SK-N-SH treated with all-trans-retinoic acid at 6 μM for 48 hours (cell line): ENCODE measurements at regions not wholly inside any gene's neighbourhood (a gene's known extent, or its start where the extent isn't known, plus 50 kb on each side); places are given as distances from the start of the nearest gene placed in this dataset.

ENCODE experiments used
- ATAC-seq: fragments of 200-7000 bp; cut with Tn5 transposase; 3 replicates; pipeline ENCODE4 v1.9.1; 2020; ENCODE audit warnings: mild to moderate bottlenecking, moderate library complexity
- ARNTL ChIP-seq: fragments of 450-650 bp; formaldehyde crosslinking; IDR thresholded peaks from 2 replicates; pipeline ENCODE4 v1.5.0; 2020; ENCODE audit warnings: low read depth, mild to moderate bottlenecking, moderate library complexity, borderline replicate concordance
- BACH2 ChIP-seq: fragments of 250-450 bp; sonication (Bioruptor Pico); IDR thresholded peaks from 2 replicates; pipeline ENCODE4 v1.9.0; 2021; ENCODE audit warnings: mild to moderate bottlenecking, borderline replicate concordance
- CREB5 ChIP-seq: fragments of 250-450 bp; sonication (Bioruptor Pico); IDR thresholded peaks from 2 replicates; pipeline ENCODE4 v1.5.1; 2020; ENCODE audit warnings: low read depth, mild to moderate bottlenecking, moderate library complexity
- CSDC2 ChIP-seq: fragments of 250-450 bp; sonication (Bioruptor Pico); IDR thresholded peaks from 2 replicates; pipeline ENCODE4 v1.5.0; 2020; ENCODE audit warnings: mild to moderate bottlenecking, moderate library complexity
- CSRNP3 ChIP-seq: fragments of 250-450 bp; sonication (Bioruptor Pico); IDR thresholded peaks from 2 replicates; pipeline ENCODE4 v1.5.1; 2021; ENCODE audit warnings: mild to moderate bottlenecking, moderate library complexity
- ESRRG ChIP-seq: fragments of 250-450 bp; sonication (Bioruptor Pico); IDR thresholded peaks from 2 replicates; pipeline ENCODE4 v1.6.1; 2021; ENCODE audit warnings: mild to moderate bottlenecking
- GLIS3 ChIP-seq: fragments of 250-450 bp; sonication (Bioruptor Pico); IDR thresholded peaks from 2 replicates; pipeline ENCODE4 v1.5.0; 2020; ENCODE audit warnings: mild to moderate bottlenecking, moderate library complexity
- OSR1 ChIP-seq: fragments of 250-450 bp; sonication (Bioruptor Pico); IDR thresholded peaks from 2 replicates; pipeline ENCODE4 v1.8.0; 2022; ENCODE audit warnings: moderate library complexity, mild to moderate bottlenecking, inconsistent platforms
- PATZ1 ChIP-seq: fragments of 250-450 bp; sonication (Bioruptor Pico); IDR thresholded peaks from 2 replicates; pipeline ENCODE4 v1.8.0; 2020; ENCODE audit warnings: mild to moderate bottlenecking, moderate library complexity, borderline replicate concordance
- POU6F1 ChIP-seq: fragments of 250-450 bp; sonication (Bioruptor Pico); IDR thresholded peaks from 2 replicates; pipeline ENCODE4 v1.8.0; 2021; ENCODE audit warnings: low read depth, mild to moderate bottlenecking, moderate library complexity, borderline replicate concordance
- PPARA ChIP-seq: fragments of 250-450 bp; sonication (Bioruptor Pico); IDR thresholded peaks from 2 replicates; pipeline ENCODE4 v1.5.0; 2020; ENCODE audit warnings: mild to moderate bottlenecking, borderline replicate concordance
- SNAI2 ChIP-seq: fragments of 250-450 bp; sonication (Bioruptor Pico); IDR thresholded peaks from 2 replicates; pipeline ENCODE4 v1.5.0; 2020; ENCODE audit warnings: mild to moderate bottlenecking, moderate library complexity
- TCF4 ChIP-seq: fragments of 250-450 bp; sonication (Bioruptor Pico); IDR thresholded peaks from 2 replicates; pipeline ENCODE4 v1.8.0; 2021; ENCODE audit warnings: mild to moderate bottlenecking, moderate library complexity, borderline replicate concordance
- TOX ChIP-seq: fragments of 250-450 bp; sonication (Bioruptor Pico); IDR thresholded peaks from 2 replicates; pipeline ENCODE4 v1.8.0; 2021; ENCODE audit warnings: mild to moderate bottlenecking, moderate library complexity, borderline replicate concordance
- TSHZ2 ChIP-seq: fragments of 250-450 bp; sonication (Bioruptor Pico); IDR thresholded peaks from 2 replicates; pipeline ENCODE4 v1.5.0; 2020; ENCODE audit warnings: mild to moderate bottlenecking, moderate library complexity
- ZC3H10 ChIP-seq: fragments of 250-450 bp; sonication (Bioruptor Pico); IDR thresholded peaks from 2 replicates; pipeline ENCODE4 v1.5.1; 2021; ENCODE audit warnings: mild to moderate bottlenecking, moderate library complexity
- ZFP3 ChIP-seq: fragments of 250-450 bp; sonication (Bioruptor Pico); IDR thresholded peaks from 2 replicates; pipeline ENCODE4 v1.5.0; 2020; ENCODE audit warnings: mild to moderate bottlenecking, moderate library complexity
- ZFP30 ChIP-seq: fragments of 450-650 bp; formaldehyde crosslinking; IDR thresholded peaks from 2 replicates; pipeline ENCODE4 v1.5.0; 2022; ENCODE audit warnings: mild to moderate bottlenecking, moderate library complexity
- ZNF565 ChIP-seq: fragments of 450-650 bp; formaldehyde crosslinking; conservative IDR thresholded peaks from 2 replicates; pipeline ENCODE4 v1.5.0; 2020; ENCODE audit warnings: low read depth, mild to moderate bottlenecking, moderate library complexity
- ZNF70 ChIP-seq: fragments of 450-650 bp; formaldehyde crosslinking; IDR thresholded peaks from 2 replicates; pipeline ENCODE4 v1.5.0; 2020; ENCODE audit warnings: mild to moderate bottlenecking, moderate library complexity
- ZNF8 ChIP-seq: fragments of 450-650 bp; formaldehyde crosslinking; IDR thresholded peaks from 2 replicates; pipeline ENCODE4 v1.5.0; 2020; ENCODE audit warnings: mild to moderate bottlenecking, moderate library complexity

- TF ChIP-seq BACH2 (CRISPR knock-in tag) (no peak), CREB5 (no peak), TCF4 (no peak), OSR1 (no peak), ESRRG (CRISPR knock-in tag) (no peak), TOX (CRISPR knock-in tag) (no peak), CSDC2 (CRISPR knock-in tag) (no peak), GLIS3 (CRISPR knock-in tag) (no peak), PPARA (no peak), ARNTL (CRISPR knock-in tag) (no peak), SNAI2 (CRISPR knock-in tag) (no peak), CSRNP3 (no peak), ZNF70 (CRISPR knock-in tag) (no peak), ZNF8 (no peak), ZNF565 (CRISPR knock-in tag) (no peak)
- ATAC-seq = no peak
These were observed 131.3 kb downstream of the AASDHPPT start for GRCh38 chr11:106208760-106209159.

GRCh38 chr11:106212081-106212480 lies 134.6 kb downstream of the AASDHPPT start:
- TF ChIP-seq ZFP3 (CRISPR knock-in tag) (no peak), ZNF8 (no peak), CSRNP3 (no peak), TCF4 (no peak), TSHZ2 (CRISPR knock-in tag) (no peak), ZC3H10 (CRISPR knock-in tag) (no peak), PPARA (no peak), PATZ1 (CRISPR knock-in tag) (no peak), ZNF70 (CRISPR knock-in tag) (no peak), CREB5 (no peak), SNAI2 (CRISPR knock-in tag) (no peak), ESRRG (CRISPR knock-in tag) (no peak), GLIS3 (CRISPR knock-in tag) (no peak), BACH2 (CRISPR knock-in tag) (no peak), ZNF565 (CRISPR knock-in tag) (no peak), OSR1 (no peak), ARNTL (CRISPR knock-in tag) (no peak), TOX (CRISPR knock-in tag) (no peak), POU6F1 (CRISPR knock-in tag) (no peak), ZFP30 (CRISPR knock-in tag) (no peak)
- ATAC-seq = no peak
